Smooth muscle cell (in vitro differentiated cells): ENCODE measurements at regions not wholly inside any gene's neighbourhood (a gene's known extent, or its start where the extent isn't known, plus 50 kb on each side); places are given as distances from the start of the nearest gene placed in this dataset.

Source experiments
- DNase-seq: peaks from one replicate; lab custom pipeline; 2025; ENCODE audit not compliant: unreplicated experiment; lab: John Stamatoyannopoulos, UW
- H2AFZ ChIP-seq: fragments of 200-600 bp; sonication (generic); 2 replicates; pipeline ENCODE4 v1.6.0; 2016; ENCODE audit warnings: antibody characterized with exemption, low read depth, mild to moderate bottlenecking
- H3F3A ChIP-seq: fragments of 200-600 bp; sonication (generic); 2 replicates; pipeline ENCODE4 v1.6.0; 2017; ENCODE audit warnings: antibody characterized with exemption, low read depth
- H3K27ac ChIP-seq: fragments of 200-600 bp; sonication (generic); 2 replicates; pipeline ENCODE4 v1.5.1; 2016; ENCODE audit warnings: low read depth, mild to moderate bottlenecking
- H3K27me3 ChIP-seq: fragments of 200-600 bp; sonication (generic); 2 replicates; pipeline ENCODE4 v1.6.1; 2016; ENCODE audit warnings: low read depth, mild to moderate bottlenecking
- H3K36me3 ChIP-seq: fragments of 200-600 bp; sonication (generic); 2 replicates; pipeline ENCODE4 v1.5.1; 2016; ENCODE audit warnings: low read depth
- H3K4me1 ChIP-seq: fragments of 200-600 bp; sonication (generic); 2 replicates; pipeline ENCODE4 v1.5.1; 2016; ENCODE audit warnings: low read depth
- H3K4me2 ChIP-seq: fragments of 200-600 bp; sonication (generic); 2 replicates; pipeline ENCODE4 v1.6.0; 2016; ENCODE audit warnings: mild to moderate bottlenecking
- H3K4me3 ChIP-seq: fragments of 200-600 bp; sonication (generic); 2 replicates; pipeline ENCODE4 v1.5.1; 2016; ENCODE audit warnings: mild to moderate bottlenecking
- H3K79me2 ChIP-seq: fragments of 200-600 bp; sonication (generic); 2 replicates; pipeline ENCODE4 v1.6.0; 2016; ENCODE audit warnings: low read depth, mild to moderate bottlenecking
- H3K9ac ChIP-seq: fragments of 200-600 bp; sonication (generic); 2 replicates; pipeline ENCODE4 v1.6.0; 2016; ENCODE audit warnings: low read depth
- H3K9me3 ChIP-seq: fragments of 200-600 bp; sonication (generic); replicated peaks from 2 replicates; pipeline ENCODE4 v1.5.1; 2016; ENCODE audit warnings: low read depth
- H4K20me1 ChIP-seq: fragments of 200-600 bp; sonication (generic); 2 replicates; pipeline ENCODE4 v1.6.0; 2016; ENCODE audit warnings: low read depth
- CTCF ChIP-seq: fragments of 200-600 bp; sonication (generic); IDR thresholded peaks from 2 replicates; pipeline ENCODE4 v1.5.1; 2017; ENCODE audit warnings: borderline replicate concordance, mild to moderate bottlenecking, antibody characterized with exemption; ENCODE audit not compliant: insufficient read depth, poor library complexity, severe bottlenecking
- WGBS: methylation state at CpG from one replicate; pipeline ENCODE4 v1.1.7; 2016; ENCODE audit warnings: low lambda C conversion rate; 5-methylcytosine and 5-hydroxymethylcytosine counted together

GRCh38 chr20:4415281-4415680 is 166.2 kb upstream of the ADRA1D start:
- Histone ChIP-seq H3K27ac (no peak overlapping the region), H3K4me3 (no peak overlapping the region), H3K9me3 (no peaks in the 10 kb centered on the region), H3K79me2 (no peaks in the 10 kb centered on the region), H3K27me3 (peaks cover 1% of the 10 kb centered on the region), H3K4me2 (no peak overlapping the region), H4K20me1 (no peaks in the 10 kb centered on the region), H3K36me3 (no peaks in the 10 kb centered on the region), H3F3A (no peaks in the 10 kb centered on the region), H3K4me1 (no peaks in the 10 kb centered on the region), H3K9ac (no peak overlapping the region), H2AFZ (no peak overlapping the region)
- DNase-seq = no peak
- TF ChIP-seq CTCF = no peak
- 71% methylated on average over 5 of the region's 5 CpGs for WGBS

GRCh38 chr20:4413314-4414049 is 164.4 kb upstream of the ADRA1D start:
- no peaks in the 10 kb centered on the region for H3K36me3 ChIP-seq
- no peaks in the 10 kb centered on the region for H3K9me3 ChIP-seq
- no peak for TF ChIP-seq CTCF
- H3K4me3 ChIP-seq = no peak overlapping the region
- no peak overlapping the region for H3K4me2 ChIP-seq
- DNase-seq = no peak
- no peaks in the 10 kb centered on the region for H3K79me2 ChIP-seq
- H3K27me3 ChIP-seq = peaks cover 8% of the 10 kb centered on the region
- no peak overlapping the region for H3K27ac ChIP-seq
- no peaks in the 10 kb centered on the region for H3K4me1 ChIP-seq
- WGBS = 87% methylated on average over 8 of the region's 8 CpGs
- no peaks in the 10 kb centered on the region for H4K20me1 ChIP-seq
- no peaks in the 10 kb centered on the region for H3F3A ChIP-seq
- no peak overlapping the region for H2AFZ ChIP-seq
- no peak overlapping the region for H3K9ac ChIP-seq

GRCh38 chr20:4412216-4412615 is 163.1 kb upstream of the ADRA1D start:
- H3K79me2 ChIP-seq = no peaks in the 10 kb centered on the region
- H3K9ac ChIP-seq = no peak overlapping the region
- 90% methylated on average over 1 of the region's 1 CpG for WGBS
- no peaks in the 10 kb centered on the region for H3F3A ChIP-seq
- H3K27me3 ChIP-seq = peaks cover 13% of the 10 kb centered on the region
- H3K4me1 ChIP-seq = no peaks in the 10 kb centered on the region
- H3K36me3 ChIP-seq = no peaks in the 10 kb centered on the region
- no peak for TF ChIP-seq CTCF
- no peak for DNase-seq
- no peak overlapping the region for H2AFZ ChIP-seq
- H3K9me3 ChIP-seq = no peaks in the 10 kb centered on the region
- no peak overlapping the region for H3K4me3 ChIP-seq
- H3K27ac ChIP-seq = no peak overlapping the region
- H4K20me1 ChIP-seq = no peaks in the 10 kb centered on the region
- no peak overlapping the region for H3K4me2 ChIP-seq

GRCh38 chr20:4411744-4412143 is 162.7 kb upstream of the ADRA1D start:
- TF ChIP-seq CTCF = no peak
- no peaks in the 10 kb centered on the region for H3K4me1 ChIP-seq
- no peak overlapping the region for H3K4me2 ChIP-seq
- no peak overlapping the region for H3K27ac ChIP-seq
- peaks cover 13% of the 10 kb centered on the region for H3K27me3 ChIP-seq
- no peaks in the 10 kb centered on the region for H3K36me3 ChIP-seq
- H3F3A ChIP-seq = no peaks in the 10 kb centered on the region
- H3K9ac ChIP-seq = no peak overlapping the region
- no peak for DNase-seq
- H3K4me3 ChIP-seq = no peak overlapping the region
- H3K79me2 ChIP-seq = no peaks in the 10 kb centered on the region
- no peaks in the 10 kb centered on the region for H4K20me1 ChIP-seq
- no peaks in the 10 kb centered on the region for H3K9me3 ChIP-seq
- WGBS = 74% methylated on average over 4 of the region's 4 CpGs
- no peak overlapping the region for H2AFZ ChIP-seq
